ENCODE measurements at regions not wholly inside any gene's neighbourhood (a gene's known extent, or its start where the extent isn't known, plus 50 kb on each side); places are given as distances from the start of the nearest gene placed in this dataset.

DNA sequence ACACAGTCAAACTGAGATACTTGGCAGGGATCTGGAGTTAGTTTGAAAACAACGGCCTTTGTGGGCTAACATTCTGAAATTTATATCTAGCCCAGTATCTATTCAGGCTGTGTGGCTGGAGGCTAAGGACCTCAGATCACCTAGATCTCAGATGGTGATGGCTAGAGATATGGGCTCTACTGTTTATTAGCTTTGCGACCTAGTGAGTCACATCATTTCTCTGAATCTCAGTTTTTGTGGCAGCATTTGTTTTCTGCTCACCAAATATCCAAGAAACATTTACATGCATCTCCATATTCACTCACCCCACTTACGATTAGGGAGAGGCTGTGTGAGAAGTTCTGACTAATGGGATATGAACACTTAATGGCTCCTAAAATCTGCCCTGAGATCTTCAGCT lies 503.9 kb downstream of the KIF20B start:
- TF ChIP-seq POLR2A (IDR thresholded peaks at IDR 0.05) = no peak
- TF ChIP-seq, protein P1, sequence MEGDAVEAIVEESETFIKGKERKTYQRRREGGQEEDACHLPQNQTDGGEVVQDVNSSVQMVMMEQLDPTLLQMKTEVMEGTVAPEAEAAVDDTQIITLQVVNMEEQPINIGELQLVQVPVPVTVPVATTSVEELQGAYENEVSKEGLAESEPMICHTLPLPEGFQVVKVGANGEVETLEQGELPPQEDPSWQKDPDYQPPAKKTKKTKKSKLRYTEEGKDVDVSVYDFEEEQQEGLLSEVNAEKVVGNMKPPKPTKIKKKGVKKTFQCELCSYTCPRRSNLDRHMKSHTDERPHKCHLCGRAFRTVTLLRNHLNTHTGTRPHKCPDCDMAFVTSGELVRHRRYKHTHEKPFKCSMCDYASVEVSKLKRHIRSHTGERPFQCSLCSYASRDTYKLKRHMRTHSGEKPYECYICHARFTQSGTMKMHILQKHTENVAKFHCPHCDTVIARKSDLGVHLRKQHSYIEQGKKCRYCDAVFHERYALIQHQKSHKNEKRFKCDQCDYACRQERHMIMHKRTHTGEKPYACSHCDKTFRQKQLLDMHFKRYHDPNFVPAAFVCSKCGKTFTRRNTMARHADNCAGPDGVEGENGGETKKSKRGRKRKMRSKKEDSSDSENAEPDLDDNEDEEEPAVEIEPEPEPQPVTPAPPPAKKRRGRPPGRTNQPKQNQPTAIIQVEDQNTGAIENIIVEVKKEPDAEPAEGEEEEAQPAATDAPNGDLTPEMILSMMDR (IDR thresholded peaks at IDR 0.05) = no peak

All from heart left ventricle (tissue), 13 donors.